Stimulated activated CD4-positive, alpha-beta T cell treated with anti-CD3 and anti-CD28 coated beads, Interleukin-15, amount 100 ng/mL, for 24 hours (primary cell): ENCODE measurements at regions not wholly inside any gene's neighbourhood (a gene's known extent, or its start where the extent isn't known, plus 50 kb on each side); places are given as distances from the start of the nearest gene placed in this dataset.
"Not testable (repeated sequence)": the region's sequence is repeated elsewhere in the genome, so short reads cannot be mapped to it uniquely, and the experiment has no call there.

ENCODE experiments used
- DNase-seq: peaks from one replicate; pipeline ENCODE4 v3.0.0-alpha.2; 2020

DNA sequence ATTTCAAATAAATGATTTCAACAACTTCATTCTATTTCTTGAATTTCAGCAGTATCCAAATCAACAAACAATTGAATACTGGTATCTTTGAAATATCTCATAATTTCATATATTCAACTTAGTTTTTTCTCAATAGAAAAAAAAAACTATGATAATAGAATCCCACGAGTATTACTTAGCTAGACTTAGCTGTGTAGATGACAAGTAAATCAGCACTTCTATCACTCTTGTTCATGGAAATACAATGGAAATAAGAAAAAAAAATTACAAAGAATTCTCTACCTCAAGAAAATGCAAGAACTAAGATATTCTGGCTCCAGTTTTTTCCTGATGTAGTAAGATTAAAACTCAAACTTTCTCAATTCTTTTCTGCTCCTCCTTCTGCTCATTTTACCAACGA lies 256.2 kb upstream of the KYNU start:
- no peak for DNase-seq

DNA sequence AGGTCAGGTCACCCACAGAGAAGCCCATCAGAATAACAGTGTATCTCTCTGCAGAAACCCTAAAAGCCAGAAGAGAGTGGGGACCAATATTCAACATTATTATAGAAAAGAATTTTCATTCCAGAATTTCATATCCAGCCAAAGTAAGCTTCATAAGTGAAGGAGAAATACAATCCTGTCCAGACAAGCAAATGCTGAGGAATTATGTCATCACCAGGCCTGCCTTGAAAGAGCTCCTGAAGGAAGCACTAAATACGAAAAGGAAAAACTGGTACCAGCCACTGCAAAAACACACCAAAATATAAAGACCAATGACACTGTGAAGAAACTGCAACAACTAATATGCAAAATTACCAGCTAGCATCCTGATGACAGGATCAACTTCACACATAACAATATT lies 260.0 kb upstream of the KYNU start:
- no peak for DNase-seq

DNA sequence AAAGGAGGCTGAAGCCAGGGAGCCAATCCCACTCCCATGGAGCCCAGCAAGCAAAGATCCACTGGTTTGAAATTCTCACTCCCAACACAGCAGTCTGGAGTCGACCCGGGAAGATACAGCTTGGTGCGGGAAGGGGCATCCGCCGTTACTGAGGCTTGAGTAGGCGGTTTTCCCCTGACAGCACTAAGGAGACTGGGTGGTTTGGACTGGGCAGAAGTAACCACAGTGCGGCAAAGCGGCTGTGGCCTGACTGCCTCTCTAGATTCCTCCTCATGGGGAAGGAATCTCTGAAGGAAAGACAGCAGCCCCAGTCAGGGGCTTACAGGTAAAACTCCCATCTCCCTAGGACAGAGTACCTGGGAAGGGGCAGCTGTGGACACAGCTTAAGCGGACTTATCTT lies 261.6 kb upstream of the KYNU start:
- DNase-seq, result no peak

DNA sequence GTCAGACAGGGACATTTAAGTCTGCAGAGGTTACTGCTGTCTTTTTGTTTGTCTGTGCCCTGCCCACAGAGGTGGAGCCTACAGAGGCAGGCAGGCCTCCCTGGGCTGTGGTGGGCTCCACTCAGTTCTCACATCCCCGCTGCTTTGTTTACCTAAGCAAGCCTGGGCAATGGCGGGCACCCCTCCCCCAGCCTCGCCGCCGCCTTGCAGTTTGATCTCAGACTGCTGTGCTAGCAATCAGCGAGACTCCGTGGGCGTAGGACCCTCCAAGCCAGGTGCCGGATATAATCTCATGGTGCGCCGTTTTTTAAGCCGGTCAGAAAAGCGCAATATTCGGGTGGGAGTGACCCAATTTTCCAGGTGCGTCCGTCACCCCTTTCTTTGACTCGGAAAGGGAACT lies 264.3 kb upstream of the KYNU start:
- not testable (repeated sequence) for DNase-seq

DNA sequence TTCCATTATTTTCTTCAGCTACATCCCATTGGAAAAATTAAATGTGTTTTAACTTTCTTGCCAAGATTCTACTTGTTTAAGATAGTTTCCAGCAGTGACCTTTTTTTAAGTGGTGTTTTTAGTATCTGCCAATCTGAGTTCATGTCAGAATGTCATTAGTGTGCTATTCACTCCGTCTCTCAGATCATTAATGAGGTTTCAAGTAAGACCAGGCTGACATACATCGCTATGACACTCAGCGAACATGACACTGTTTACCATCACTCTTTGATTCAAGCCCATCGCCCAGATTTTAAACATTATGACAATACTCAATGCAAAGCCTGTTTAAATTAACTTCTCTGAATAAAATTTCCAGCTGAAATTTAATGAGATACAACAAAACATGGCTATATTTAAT lies 272.0 kb upstream of the KYNU start:
- no peak for DNase-seq

DNA sequence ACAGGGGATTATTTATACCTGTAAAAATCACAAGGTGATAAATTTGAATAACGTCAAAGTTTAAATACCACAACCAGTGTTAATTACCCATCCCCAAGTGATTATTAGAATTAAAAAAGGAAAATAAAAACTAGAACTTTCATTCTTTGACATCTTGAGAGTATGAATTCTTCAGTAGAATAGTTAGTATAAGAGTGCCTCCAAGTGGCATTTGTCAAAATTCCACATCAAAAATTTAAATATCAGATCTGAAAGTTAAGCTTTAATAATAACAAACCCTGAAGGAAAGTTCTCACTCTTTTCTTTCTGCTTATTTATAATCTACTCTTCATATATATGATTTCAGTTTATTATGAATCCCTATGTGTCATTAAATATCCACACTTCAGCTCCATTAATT lies 273.7 kb upstream of the KYNU start:
- no peak for DNase-seq

DNA sequence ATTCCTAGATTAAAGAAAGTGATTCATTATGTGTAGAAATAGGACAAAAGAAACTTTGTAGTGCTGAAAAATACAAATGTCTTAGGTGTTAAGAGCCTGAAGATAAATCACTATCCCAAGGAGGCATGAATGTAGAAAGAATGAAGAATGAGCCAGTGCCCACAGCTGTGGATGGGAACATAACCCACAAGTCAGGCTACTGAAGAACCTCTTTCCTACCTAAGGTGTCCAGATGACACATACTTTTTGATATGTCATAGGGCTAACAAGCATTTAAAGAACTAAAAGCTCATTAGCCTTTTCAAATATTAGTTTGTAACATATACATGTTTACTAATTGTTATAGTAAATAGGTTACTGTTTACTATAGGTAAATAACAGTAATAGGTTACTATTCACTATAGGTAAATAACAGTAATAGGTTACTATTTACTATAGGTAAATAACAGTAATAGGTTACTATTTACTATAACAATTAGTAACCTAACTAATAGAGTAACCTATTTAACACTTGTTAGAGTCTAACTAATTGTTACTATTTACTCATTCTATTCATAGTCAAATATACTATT lies 275.0 kb upstream of the KYNU start:
- no peak for DNase-seq

DNA sequence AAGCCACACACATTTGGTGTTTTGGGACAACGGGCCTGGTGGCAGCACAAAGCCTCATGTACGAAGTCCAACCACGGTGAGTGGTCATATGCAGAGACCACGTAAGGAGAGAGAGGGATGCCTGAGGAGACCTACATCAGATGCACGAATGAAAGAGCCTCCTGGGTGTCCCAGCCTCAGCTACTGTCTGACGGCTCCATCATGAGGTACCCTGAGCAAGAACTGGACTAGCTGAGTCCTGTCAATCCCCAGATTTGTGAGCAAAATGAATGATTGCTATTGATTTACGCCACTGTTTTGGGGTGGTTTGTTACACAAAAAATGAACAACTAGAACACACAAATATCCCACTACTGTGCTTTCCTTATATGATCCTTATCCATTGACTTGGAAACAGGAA lies 275.7 kb upstream of the KYNU start:
- no peak for DNase-seq

DNA sequence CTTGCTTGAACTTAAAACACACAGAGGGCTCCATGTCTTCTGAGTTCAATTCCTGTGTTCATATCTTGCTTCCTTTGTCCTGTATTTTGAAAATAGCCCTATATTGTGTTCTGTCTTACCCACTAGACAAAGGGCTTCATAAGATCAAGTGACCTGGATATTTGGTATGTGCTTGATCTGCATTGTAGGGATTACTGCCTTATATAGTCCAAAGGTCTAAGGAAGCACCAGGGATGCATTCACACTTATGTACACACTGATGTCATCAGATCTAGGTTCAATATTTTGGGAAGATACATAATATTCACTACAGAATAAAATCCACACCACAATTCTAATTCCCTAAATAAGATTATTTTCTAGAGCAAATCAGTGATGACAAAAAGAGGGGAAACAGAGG lies 278.0 kb upstream of the KYNU start:
- no peak for DNase-seq

DNA sequence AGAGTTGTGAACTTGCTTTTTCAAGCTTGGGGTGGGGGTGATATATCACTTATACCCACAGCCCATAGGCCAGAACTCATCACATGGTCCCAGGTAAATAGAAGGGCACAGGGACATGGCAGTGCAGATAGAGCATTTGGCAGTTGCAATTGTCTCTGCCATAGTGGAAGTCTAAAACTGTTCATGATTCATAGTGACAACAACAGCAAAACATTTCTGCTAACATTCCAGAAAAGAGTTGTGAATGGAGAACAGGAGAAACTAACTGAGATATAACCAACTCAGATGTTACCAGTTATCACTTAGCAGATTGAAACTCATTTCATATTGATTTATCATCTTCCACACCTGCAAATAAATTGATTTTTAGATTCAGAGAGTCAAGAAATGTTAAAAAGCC lies 278.6 kb upstream of the KYNU start:
- no peak for DNase-seq

DNA sequence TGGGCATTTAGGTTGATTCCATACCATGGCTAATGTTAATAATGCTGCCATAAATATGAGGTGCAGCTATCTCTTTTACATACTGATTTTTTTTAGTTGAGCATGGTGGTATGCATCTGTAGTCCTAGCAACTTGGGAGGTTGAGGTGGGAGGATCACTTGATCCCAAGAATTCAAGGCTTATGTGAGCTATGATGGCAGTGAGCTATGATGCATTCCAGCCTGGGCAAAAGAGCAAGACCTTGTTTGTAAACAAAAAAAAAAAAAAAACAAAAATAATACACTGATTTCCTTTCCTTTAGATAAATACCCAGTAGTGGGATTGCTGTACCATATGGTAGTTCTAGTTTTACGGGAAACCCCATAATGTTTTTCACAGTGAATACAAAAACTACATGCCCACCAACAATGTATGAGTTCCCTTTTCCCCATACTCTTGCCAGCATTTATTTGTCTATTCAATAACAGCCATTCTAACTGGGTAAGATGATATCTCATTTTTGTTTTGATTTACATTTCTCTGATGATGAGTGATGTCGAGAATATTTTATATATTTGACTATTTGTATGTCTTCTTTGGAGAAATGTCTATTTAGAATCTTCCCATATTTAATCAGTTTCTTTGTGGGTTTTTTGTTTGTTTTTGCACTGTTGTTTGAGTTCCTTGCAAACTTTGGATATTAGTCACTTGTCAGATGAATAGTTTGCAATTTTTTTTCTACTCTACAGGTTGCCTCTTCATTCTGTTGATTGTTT lies 281.0 kb upstream of the KYNU start:
- no peak for DNase-seq

DNA sequence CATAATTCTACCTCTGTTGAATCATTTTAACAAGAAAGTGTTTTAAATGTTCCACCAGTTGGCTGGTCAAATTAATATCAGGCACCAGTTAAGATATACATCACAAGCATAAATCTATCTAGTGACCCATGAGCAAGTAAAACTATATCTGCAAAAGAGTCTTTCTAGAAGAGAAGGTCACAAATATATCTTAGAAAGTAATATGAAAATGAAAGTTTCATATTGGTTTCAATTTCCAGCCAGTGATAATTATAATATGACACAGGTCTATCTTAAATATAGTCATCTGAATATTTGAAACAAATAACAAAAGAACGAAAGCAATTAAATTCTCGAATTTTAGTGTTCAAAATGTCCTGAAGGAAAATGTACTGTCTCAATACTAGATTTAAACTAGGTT lies 282.5 kb upstream of the KYNU start:
- DNase-seq, result no peak

DNA sequence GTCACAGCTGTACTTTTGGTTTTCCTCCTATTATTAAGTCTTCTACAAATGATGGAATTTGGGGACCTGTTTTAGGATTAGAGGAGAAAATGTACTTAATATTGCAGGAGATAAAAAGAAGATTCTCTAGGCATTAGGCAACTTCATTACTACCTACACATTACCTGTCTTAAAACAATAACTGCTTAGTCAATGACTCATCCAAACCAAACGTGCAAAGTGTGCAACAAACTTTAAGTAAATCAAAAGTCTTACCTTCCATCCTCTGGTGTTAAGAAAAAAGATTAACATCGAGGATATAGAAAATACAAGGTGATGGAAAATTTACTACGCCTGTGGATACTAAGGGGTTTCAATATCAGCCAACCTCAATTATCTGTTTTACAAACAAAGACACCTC lies 285.3 kb upstream of the KYNU start:
- DNase-seq, result no peak

DNA sequence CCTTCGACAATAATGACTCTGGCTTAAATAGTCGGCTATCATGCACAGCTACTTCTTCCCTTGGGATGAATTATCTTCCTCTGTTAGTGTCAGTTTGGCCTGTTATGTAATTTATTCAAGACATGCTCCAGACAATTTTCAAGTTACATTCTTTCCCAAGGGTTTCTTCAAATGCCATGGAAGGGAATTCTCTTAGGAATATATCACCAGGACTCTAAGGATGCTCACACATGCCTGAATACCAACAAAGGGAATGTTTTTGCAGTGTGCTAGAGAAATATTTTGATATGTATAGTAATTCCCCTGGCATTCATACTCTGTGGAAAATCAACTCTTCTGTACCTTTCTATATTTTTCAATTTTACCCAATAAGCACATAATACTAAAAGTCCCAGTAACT lies 286.0 kb upstream of the KYNU start:
- no peak for DNase-seq

DNA sequence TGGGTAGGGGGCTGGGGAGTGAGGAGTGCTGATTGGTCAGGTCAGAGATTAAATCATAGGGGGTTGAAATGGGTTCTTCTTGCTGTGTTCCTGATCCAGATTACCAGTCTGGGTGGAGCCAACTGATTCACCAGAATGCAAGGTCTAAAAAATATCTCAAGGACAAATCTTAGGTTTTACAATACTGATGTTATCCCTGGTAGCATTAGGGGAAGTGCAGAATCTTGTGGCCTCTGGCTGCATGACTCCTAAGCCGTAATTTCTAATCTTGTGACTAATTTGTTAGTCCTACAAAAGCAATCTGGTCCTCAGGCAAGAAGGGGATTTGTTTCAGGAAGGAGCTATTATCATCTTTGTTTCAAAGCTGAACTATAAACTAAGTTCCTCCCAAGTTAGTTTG lies 289.2 kb upstream of the KYNU start:
- no peak for DNase-seq

DNA sequence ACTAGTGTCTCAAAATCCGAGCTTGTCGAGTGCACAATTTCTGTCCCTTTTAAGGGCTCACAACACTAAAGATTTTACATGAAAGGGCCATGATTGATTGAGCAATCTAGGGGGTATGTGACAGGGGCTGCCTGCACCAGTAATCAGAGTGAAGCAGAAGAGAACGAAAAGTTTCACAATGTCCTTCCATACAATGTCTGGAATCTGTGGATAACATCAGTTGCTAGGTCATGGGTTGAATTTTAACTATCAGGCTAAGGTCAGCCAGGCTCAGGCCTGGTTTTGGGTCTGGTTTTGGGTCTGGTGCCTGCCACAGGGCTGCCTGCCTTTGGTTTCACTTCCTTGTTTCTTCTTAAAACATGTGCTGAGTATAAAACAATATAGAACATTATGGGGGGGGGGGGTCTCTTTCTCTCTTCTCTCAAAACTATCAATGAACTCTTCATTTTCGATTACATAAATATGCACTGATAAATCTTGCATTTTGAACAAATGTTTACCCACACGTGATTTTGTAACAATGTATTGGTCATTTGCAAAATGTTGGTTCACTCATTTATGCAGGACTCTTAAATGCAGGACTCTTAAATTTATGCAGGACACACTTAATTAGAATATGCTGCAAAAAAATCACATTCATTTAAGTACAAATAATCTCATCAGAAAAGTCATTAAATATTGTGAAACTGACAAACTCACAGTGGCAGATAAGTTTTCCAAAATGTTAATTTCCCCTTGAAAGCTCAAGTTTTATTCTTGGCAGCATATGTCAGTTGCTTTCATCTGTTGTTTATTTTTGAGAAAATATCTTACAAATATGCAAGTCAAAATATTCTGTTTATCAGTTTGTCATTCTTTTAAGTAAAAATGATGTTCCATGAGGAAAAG lies 290.5 kb upstream of the KYNU start:
- no peak for DNase-seq

DNA sequence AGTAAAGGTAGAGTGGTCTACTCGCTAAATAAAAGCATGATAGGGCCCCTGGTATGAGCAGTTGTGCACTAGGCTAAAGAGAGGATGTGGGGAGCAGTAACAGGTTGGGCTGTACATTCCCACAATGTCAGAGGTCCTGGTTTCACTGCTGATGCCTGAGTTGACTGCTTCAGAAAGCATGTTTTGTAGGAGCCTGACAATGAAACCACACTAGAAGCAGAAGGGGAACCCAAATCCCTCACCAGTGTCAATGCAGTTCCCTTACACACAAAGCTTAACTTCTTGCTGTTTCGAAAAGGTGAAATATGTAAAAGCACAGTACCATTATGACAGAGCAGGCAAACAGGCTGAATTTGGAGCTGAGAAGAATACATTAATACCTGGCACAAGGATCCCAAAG lies 291.7 kb upstream of the KYNU start:
- DNase-seq, result no peak

DNA sequence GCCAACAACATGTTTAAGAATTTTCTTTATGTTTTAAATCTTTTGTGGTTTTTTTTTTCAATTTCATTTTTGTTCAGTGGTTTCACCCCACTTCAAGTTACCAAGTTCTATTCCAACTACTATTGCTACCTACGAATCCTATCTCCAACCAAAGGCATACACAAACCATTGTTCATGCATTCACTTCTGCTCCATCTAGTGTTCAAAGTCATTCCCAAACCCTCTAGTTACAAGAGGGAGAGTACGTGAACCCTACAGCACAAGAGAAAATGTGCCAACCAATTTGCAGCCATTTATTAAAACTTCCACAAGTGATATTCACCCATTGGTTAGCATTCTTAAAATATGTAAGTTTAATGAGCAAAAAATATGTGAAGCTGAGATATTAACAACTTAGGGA lies 295.1 kb upstream of the KYNU start:
- DNase-seq, result no peak

DNA sequence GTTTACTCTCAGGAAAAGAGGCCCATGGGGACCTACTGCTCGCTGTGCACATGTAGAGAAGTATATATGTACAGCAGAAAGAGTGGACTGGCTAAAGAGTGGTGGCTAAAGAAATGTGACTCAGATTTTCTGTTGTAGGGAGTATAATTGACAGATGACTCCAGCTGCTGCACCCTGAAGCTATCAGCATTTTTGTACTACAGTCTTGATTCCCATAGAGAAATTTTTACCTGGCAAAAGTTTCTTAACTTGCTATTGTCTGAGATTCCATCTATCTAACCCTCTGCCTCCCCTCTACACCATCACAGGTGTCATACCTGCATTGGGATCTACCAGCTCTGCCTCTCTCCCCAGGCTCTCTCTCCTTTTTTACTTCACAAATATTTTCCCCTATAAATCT lies 296.0 kb upstream of the KYNU start:
- DNase-seq, result no peak

DNA sequence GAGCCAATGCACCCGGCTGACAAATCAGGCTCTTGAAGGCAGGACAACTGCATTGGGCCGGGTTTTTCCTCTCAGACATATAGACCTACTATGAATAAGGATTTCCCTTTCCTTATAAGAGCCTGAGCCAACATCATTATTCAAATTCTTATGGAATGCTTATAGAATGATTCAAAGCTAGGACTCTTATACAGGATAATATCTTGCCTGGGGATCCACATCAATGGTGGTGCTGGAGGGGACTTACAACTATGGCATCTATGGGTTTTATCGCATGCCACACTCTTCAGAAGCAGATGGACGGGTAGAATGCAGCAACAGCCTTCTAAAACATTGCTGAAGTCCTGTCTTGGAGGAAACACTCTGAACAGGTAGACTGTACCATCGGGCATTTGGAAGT lies 296.8 kb upstream of the KYNU start:
- DNase-seq, result no peak

DNA sequence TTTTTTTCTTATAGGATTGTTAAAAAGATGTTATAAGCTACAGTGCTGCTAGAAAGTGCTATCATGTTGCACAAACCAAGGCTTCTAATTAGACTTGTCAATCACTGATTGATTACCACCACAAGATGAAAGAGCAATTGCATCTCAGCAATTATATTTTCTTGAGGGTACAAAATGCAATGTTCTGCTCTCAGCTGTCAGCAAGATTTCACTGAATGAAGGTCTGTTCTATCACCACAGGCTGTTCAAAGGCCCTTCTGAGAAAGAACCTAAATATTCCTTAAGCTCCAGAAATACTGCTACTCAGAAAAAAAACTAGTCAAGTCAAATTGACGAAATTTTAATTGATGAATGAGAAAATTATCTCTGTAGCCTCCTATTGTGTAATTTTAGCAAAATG lies 301.9 kb upstream of the KYNU start:
- no peak for DNase-seq

DNA sequence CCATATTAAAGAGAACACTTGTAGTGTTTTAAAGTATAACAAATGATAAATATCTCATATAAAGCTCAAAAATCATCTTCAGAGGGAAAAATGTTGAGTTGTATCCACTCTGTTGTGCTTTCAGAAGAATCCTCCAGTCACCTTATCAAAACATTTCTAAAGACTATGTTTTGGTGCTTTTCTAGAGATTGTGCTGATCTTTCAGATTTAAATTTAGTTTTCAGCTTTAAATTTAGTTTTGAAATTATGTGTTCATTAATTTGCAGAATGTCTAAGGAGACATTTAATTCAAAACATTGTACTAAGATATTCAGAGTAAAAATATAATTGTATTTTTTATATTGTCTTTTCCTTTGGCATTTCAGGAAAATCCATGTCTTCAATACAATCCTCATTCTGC lies 303.1 kb upstream of the KYNU start:
- DNase-seq, result no peak

DNA sequence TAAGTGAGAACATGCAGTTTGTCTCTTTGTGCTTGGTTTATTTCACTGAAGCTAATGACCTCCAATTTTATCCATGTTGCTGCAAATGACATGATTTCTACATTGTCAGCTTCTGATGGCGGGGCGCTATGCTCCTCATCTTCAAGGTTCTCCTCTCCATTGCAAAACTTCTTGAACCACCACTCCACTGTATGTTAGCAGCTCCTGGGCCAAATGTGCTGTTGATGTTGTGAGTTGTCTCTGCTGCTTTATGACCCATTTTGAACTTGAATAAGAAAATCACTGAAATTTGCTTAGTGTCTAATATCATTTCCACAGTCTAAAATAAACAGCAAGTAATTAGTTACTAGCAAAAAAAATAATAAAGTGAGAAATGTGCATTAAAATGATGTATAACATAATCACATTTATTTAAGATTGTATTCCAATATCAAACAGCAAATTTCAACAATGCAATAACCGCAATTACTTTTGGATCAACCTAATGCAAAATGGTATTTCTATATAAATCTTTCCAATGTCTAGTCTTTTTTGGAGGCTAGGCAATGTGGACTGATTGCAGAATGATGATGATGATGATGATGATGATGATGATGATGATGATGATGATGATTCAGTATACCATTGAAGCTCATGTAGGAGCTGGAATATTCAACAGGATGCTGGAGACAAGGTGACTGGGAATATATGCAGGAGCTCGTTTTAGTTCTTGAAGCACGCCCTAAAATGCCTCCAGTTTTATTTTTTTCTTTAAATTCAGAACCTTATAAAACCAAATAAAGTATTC lies 304.9 kb upstream of the KYNU start:
- no peak for DNase-seq
